Adrenal gland (tissue), 9 donors: ENCODE measurements at regions not wholly inside any gene's neighbourhood (a gene's known extent, or its start where the extent isn't known, plus 50 kb on each side); places are given as distances from the start of the nearest gene placed in this dataset.
"Not testable (repeated sequence)": the region's sequence is repeated elsewhere in the genome, so short reads cannot be mapped to it uniquely, and the experiment has no call there.

Experiments used
- DNase-seq, 7 donors: peaks; one replicate each; pipeline ENCODE4 v3.0.0-alpha.2; 2019 to 2020
- H3K27ac ChIP-seq, 5 donors: fragments of 200-600 bp; sonication (generic) in 4 of 5; 1 replicate in 3 of 5; 2 replicates in 2 of 5; pipeline versions ENCODE4 v1.5.1 to v1.8.0; 2016 to 2020; ENCODE audit warnings: mild to moderate bottlenecking in 1 of 5
- H3K27me3 ChIP-seq: fragments of 200-600 bp; 2 replicates; pipeline ENCODE4 v1.8.0; 2021
- H3K36me3 ChIP-seq, 2 donors: fragments of 200-600 bp; replicated peaks in 1 of 2; 1 replicate in 1 of 2; 2 replicates in 1 of 2; pipeline versions ENCODE4 v1.5.1 to v1.8.0; 2018 to 2022
- H3K4me1 ChIP-seq, 2 donors: fragments of 200-600 bp; replicated peaks in 1 of 2; 1 replicate in 1 of 2; 2 replicates in 1 of 2; pipeline versions ENCODE4 v1.5.1 to v1.8.0; 2018 to 2021
- H3K4me3 ChIP-seq, 4 donors: fragments of 200-600 bp; sonication (generic) in 3 of 4; one replicate each; pipeline ENCODE4 v1.5.1; 2016 to 2018
- H3K9me3 ChIP-seq, 3 donors: fragments of 200-600 bp; sonication (generic) in 1 of 3; replicated peaks in 1 of 3; 1 replicate in 2 of 3; 2 replicates in 1 of 3; pipeline versions ENCODE4 v1.5.1 to v1.8.0; 2016 to 2021
- CTCF ChIP-seq, 6 experiments: fragments of 450-650 bp in 4 of 6; fragments of 200-600 bp in 2 of 6; sonication (generic) in 1 of 6; IDR thresholded peaks; 1 replicate in 5 of 6; 2 replicates in 1 of 6; pipeline versions ENCODE4 v1.5.1 to v1.8.0; 2016 to 2021; ENCODE audit warnings: antibody characterized with exemption in 6 of 6, mild to moderate bottlenecking in 2 of 6, moderate library complexity in 1 of 6
- POLR2A ChIP-seq, 2 donors: fragments of 450-650 bp; IDR thresholded peaks; one replicate each; pipeline ENCODE4 v1.6.1; 2017; ENCODE audit warnings: antibody characterized with exemption in 2 of 2, mild to moderate bottlenecking in 2 of 2, moderate library complexity in 1 of 2
- WGBS, 4 donors: extraction: QIAGEN DNeasy Blood & Tissue Kit in 2 of 4; methylation state at CpG; one replicate each; pipeline versions ENCODE4 v1.1.5 to v1.1.7; 2013 to 2017; 5-methylcytosine and 5-hydroxymethylcytosine counted together
- intact Hi-C, 2 donors: fragments of 100-400 bp; cut with DNase I; formaldehyde crosslinking; loops; one replicate each; pipeline versions ENCODE4 v1.14.1 to v1.15.0; 2022 to 2023
- donor health status: healthy with polysubstance abuse.
- donor health status: Bipolar disorder and iron deficiency.
- donor health status: DM: yes; HTN: yes; CAD: no.
- donor health status: DM: no; HTN: no; CAD: no.
- donor health status: DM: no; HTN: no; CAD: no.

DNA sequence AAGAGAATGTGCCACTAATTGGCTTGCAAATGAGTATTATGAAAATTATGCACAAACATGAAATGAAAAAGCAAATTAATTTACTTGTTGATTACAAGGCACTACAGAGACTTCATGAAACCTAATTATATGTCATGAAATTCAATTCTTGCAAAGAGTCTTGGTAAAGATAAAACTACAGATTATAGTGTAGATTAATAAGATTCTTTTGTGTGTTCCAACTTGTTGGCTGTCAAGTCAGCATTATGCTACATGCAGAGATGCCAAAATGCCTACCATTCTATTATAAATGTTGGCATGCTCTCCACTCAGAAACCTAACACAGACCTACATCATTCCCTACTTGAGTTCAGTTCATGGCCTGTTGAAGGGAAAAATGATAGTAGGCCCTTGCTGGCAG lies 97.2 kb upstream of the KITLG start:
- no peak overlapping the region for H3K4me3 ChIP-seq
- intact Hi-C loops: no loop called here
- H3K9me3 ChIP-seq: no peaks in the 10 kb centered on the region
- H3K27me3 ChIP-seq: no peaks in the 10 kb centered on the region
- TF ChIP-seq CTCF (IDR thresholded peaks at IDR 0.05) (no peak), POLR2A (IDR thresholded peaks at IDR 0.05) (no peak)
- H3K27ac ChIP-seq: no peak overlapping the region
- H3K36me3 ChIP-seq: no peaks in the 10 kb centered on the region
- no peak for DNase-seq
- no peaks in the 10 kb centered on the region for H3K4me1 ChIP-seq

- H3K36me3 ChIP-seq, DNase-seq, H3K9me3 ChIP-seq, H3K27me3 ChIP-seq, intact Hi-C loops, H3K4me1 ChIP-seq, H3K4me3 ChIP-seq, H3K27ac ChIP-seq: not testable (repeated sequence)
- WGBS, 4 donors: 61 to 84% (median 74%) methylated on average over 4 to 5 of the region's 5 CpGs
These were observed 87.3 kb upstream of the KITLG start for GRCh38 chr12:88667615-88668014.

- intact Hi-C loops: no loop called here
These were observed 84.8 kb upstream of the KITLG start for GRCh38 chr12:88665071-88665470.

DNA sequence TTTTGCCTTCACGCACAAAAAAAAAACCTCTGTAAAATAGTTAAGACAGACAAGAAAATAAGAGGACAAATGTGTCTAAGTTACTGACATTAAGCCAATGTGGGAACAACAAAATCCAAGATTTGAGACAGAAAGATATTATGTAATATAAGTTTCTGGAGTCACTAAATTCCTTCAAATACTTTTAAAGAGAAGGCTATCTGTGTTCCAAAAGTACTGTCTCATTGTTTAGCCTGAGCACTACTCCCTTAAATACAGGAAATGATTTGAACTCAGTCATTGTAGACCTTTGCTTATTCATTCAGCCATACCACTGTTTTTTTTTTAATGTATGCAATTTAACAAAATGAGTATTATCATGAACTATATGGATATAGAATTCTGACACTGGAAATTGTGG lies 82.7 kb upstream of the KITLG start:
- 83 to 94% (median 88%) methylated on average over 1 of the region's 1 CpG for WGBS, 4 donors
- H3K4me3 ChIP-seq: no peak overlapping the region
- TF ChIP-seq CTCF (IDR thresholded peaks at IDR 0.05) (no peak), POLR2A (IDR thresholded peaks at IDR 0.05) (no peak)
- no peaks in the 10 kb centered on the region for H3K9me3 ChIP-seq
- H3K36me3 ChIP-seq: no peaks in the 10 kb centered on the region
- no peak for DNase-seq
- no peaks in the 10 kb centered on the region for H3K27me3 ChIP-seq
- intact Hi-C loops: no loop called here
- no peaks in the 10 kb centered on the region for H3K4me1 ChIP-seq
- H3K27ac ChIP-seq: no peak overlapping the region

More at GRCh38 chr12:88665071-88665470, 84.8 kb upstream of the KITLG start:
- Histone ChIP-seq H3K36me3 (no peaks in the 10 kb centered on the region), H3K4me1 (no peaks in the 10 kb centered on the region), H3K9me3 (no peaks in the 10 kb centered on the region), H3K4me3 (no peak overlapping the region), H3K27ac (no peak overlapping the region), H3K27me3 (no peaks in the 10 kb centered on the region)
- no peak for DNase-seq
- no peak for TF ChIP-seq POLR2A (IDR thresholded peaks at IDR 0.05)
- no peak for TF ChIP-seq CTCF (IDR thresholded peaks at IDR 0.05)

GRCh38 chr12:88662093-88662492 lies 81.8 kb upstream of the KITLG start:
- 83 to 94% (median 89%) methylated on average over 1 of the region's 1 CpG for WGBS, 4 donors
- no peaks in the 10 kb centered on the region for H3K4me1 ChIP-seq
- no peak overlapping the region for H3K4me3 ChIP-seq
- H3K27me3 ChIP-seq: no peaks in the 10 kb centered on the region
- DNase-seq: no peak
- intact Hi-C loops: no loop called here
- no peak overlapping the region for H3K27ac ChIP-seq
- no peaks in the 10 kb centered on the region for H3K36me3 ChIP-seq
- H3K9me3 ChIP-seq: no peaks in the 10 kb centered on the region
- no peak for TF ChIP-seq POLR2A (IDR thresholded peaks at IDR 0.05)
